ENCODE measurements at regions not wholly inside any gene's neighbourhood (a gene's known extent, or its start where the extent isn't known, plus 50 kb on each side); places are given as distances from the start of the nearest gene placed in this dataset.

DNA sequence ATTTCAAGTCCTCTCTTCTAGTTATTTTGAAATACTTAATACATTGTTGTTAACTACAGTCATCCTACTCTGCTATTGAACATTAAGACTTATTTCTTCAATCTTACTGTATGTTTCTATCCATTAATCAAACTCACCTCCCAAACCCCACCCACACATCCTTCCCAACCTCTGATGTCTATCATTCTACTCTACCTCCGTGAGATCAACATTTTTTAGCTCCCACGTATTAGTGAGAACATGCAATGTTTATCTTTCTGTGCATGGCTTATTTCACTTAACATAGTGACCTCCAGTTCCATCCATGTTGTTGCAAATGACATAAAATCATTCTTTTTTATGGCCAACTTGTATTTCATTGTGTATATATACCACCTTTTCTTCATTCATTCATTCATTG, 236.6 kb upstream of the CTNNB1 start:
- Histone ChIP-seq H3K36me3 (ENCODE audit: control insufficient read depth in 2 of 2, extremely low read depth in 1 of 2, insufficient read depth in 2 of 2, low read length in 2 of 2) (no peaks in the 10 kb centered on the region), H3K4me3 (ENCODE audit: control insufficient read depth in 2 of 3, extremely low read depth in 1 of 3, insufficient read depth in 2 of 3, low read depth in 1 of 3, low read length in 3 of 3) (no peak overlapping the region), H3K27ac (ENCODE audit: control insufficient read depth, insufficient read depth, low read length) (no peak overlapping the region), H3K9me1 (ENCODE audit: control insufficient read depth, extremely low read depth, insufficient read depth, low read length) (no peaks in the 10 kb centered on the region), H2AFZ (ENCODE audit: control insufficient read depth, low read length) (no peak overlapping the region), H3K4me1 (ENCODE audit: control insufficient read depth, extremely low read depth, insufficient read depth, low read length) (no peaks in the 10 kb centered on the region), H3K79me2 (ENCODE audit: control insufficient read depth, insufficient read depth, low read length) (no peaks in the 10 kb centered on the region), H3K9me3 (ENCODE audit: control insufficient read depth, low read depth, low read length) (no peaks in the 10 kb centered on the region), H3K4me2 (ENCODE audit: control insufficient read depth, extremely low read depth, insufficient read depth, low read depth, low read length) (no peak overlapping the region), H4K20me1 (ENCODE audit: control insufficient read depth, extremely low read depth, insufficient read depth, low read length) (no peaks in the 10 kb centered on the region), H3K9ac (ENCODE audit: control insufficient read depth, extremely low read depth, insufficient read depth, low read length) (no peak overlapping the region), H3K27me3 (ENCODE audit: control insufficient read depth, extremely low read depth, insufficient read depth, low read length) (no peaks in the 10 kb centered on the region)
- DNase-seq (ENCODE audit: low read depth, low spot score) = no peak
- dilution Hi-C loops (cut with MboI; ENCODE audit: extremely low pct_ligation_motif_present, low sequenced_read_pairs) = no loop called here
- FAIRE-seq = no peak
- TF ChIP-seq, protein P1, sequence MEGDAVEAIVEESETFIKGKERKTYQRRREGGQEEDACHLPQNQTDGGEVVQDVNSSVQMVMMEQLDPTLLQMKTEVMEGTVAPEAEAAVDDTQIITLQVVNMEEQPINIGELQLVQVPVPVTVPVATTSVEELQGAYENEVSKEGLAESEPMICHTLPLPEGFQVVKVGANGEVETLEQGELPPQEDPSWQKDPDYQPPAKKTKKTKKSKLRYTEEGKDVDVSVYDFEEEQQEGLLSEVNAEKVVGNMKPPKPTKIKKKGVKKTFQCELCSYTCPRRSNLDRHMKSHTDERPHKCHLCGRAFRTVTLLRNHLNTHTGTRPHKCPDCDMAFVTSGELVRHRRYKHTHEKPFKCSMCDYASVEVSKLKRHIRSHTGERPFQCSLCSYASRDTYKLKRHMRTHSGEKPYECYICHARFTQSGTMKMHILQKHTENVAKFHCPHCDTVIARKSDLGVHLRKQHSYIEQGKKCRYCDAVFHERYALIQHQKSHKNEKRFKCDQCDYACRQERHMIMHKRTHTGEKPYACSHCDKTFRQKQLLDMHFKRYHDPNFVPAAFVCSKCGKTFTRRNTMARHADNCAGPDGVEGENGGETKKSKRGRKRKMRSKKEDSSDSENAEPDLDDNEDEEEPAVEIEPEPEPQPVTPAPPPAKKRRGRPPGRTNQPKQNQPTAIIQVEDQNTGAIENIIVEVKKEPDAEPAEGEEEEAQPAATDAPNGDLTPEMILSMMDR (optimal IDR thresholded peaks at IDR 0.05 in 1 of 3, IDR thresholded peaks at IDR 0.05 in 1 of 3, conservative IDR thresholded peaks at IDR 0.05 in 1 of 3; ENCODE audit: extremely low read depth in 1 of 3, insufficient read depth in 2 of 3, low read length in 3 of 3) = no peak
- TF ChIP-seq EZH2 (IDR thresholded peaks at IDR 0.05; ENCODE audit: low read length) = no peak

DNA sequence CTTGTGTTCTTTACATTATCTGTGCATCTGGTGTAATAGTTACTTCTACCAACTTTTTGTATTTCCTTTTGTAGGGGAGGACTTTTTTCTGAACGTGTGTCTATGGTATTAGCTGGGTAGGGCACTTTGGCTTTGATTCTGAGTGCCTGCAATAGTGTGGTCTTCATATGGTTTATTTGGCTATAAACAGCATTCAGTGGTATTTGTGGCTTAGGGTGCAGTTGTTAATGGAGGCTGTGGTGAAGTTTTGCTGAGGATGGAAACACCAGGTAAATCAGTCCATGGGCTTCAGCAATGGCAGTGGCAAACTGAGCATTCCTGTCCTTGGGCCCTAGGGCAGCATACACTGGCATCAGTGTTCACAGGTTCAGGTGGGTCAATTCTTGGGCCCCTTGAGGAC, 230.6 kb upstream of the CTNNB1 start:
- no peaks in the 10 kb centered on the region for H3K36me3 ChIP-seq (ENCODE audit: control insufficient read depth in 2 of 2, extremely low read depth in 1 of 2, insufficient read depth in 2 of 2, low read length in 2 of 2)
- H3K9ac ChIP-seq (ENCODE audit: control insufficient read depth, extremely low read depth, insufficient read depth, low read length) = no peak overlapping the region
- no peaks in the 10 kb centered on the region for H3K79me2 ChIP-seq (ENCODE audit: control insufficient read depth, insufficient read depth, low read length)
- dilution Hi-C loops (cut with MboI; ENCODE audit: extremely low pct_ligation_motif_present, low sequenced_read_pairs) = no loop called here
- H3K9me3 ChIP-seq (ENCODE audit: control insufficient read depth, low read depth, low read length) = no peaks in the 10 kb centered on the region
- no peaks in the 10 kb centered on the region for H3K27me3 ChIP-seq (ENCODE audit: control insufficient read depth, extremely low read depth, insufficient read depth, low read length)
- no peak overlapping the region for H3K4me3 ChIP-seq (ENCODE audit: control insufficient read depth in 2 of 3, extremely low read depth in 1 of 3, insufficient read depth in 2 of 3, low read depth in 1 of 3, low read length in 3 of 3)
- no peak overlapping the region for H3K4me2 ChIP-seq (ENCODE audit: control insufficient read depth, extremely low read depth, insufficient read depth, low read depth, low read length)
- H4K20me1 ChIP-seq (ENCODE audit: control insufficient read depth, extremely low read depth, insufficient read depth, low read length) = no peaks in the 10 kb centered on the region
- no peaks in the 10 kb centered on the region for H3K9me1 ChIP-seq (ENCODE audit: control insufficient read depth, extremely low read depth, insufficient read depth, low read length)
- no peak overlapping the region for H3K27ac ChIP-seq (ENCODE audit: control insufficient read depth, insufficient read depth, low read length)
- no peak overlapping the region for H2AFZ ChIP-seq (ENCODE audit: control insufficient read depth, low read length)
- H3K4me1 ChIP-seq (ENCODE audit: control insufficient read depth, extremely low read depth, insufficient read depth, low read length) = peaks cover 10% of the 10 kb centered on the region
- FAIRE-seq = no peak
- DNase-seq (ENCODE audit: low read depth, low spot score) = no peak
- TF ChIP-seq, protein P1 (optimal IDR thresholded peaks at IDR 0.05 in 1 of 3, IDR thresholded peaks at IDR 0.05 in 1 of 3, conservative IDR thresholded peaks at IDR 0.05 in 1 of 3; ENCODE audit: extremely low read depth in 1 of 3, insufficient read depth in 2 of 3, low read length in 3 of 3) = no peak
- no peak for TF ChIP-seq EZH2 (IDR thresholded peaks at IDR 0.05; ENCODE audit: low read length)

Measured in keratinocyte (primary cell).